CD14-positive monocyte (primary cell): ENCODE measurements at regions not wholly inside any gene's neighbourhood (a gene's known extent, or its start where the extent isn't known, plus 50 kb on each side); places are given as distances from the start of the nearest gene placed in this dataset.

Source experiments
- DNase-seq, 3 donors: peaks; one replicate each; pipeline ENCODE4 v3.0.0-alpha.2; 2011 to 2022
- H2AFZ ChIP-seq: 2 replicates; pipeline ENCODE4 v1.6.0; 2012; ENCODE audit warnings: mild to moderate bottlenecking, low read depth, low read length, inconsistent platforms; ENCODE audit not compliant: insufficient read depth, poor library complexity, severe bottlenecking
- H3K27ac ChIP-seq, 2 donors: 1 replicate in 1 of 2; 2 replicates in 1 of 2; pipeline ENCODE4 v1.5.1; 2012 to 2013; ENCODE audit warnings: low read length in 2 of 2, control low read depth in 1 of 2, inconsistent platforms in 1 of 2, low read depth in 1 of 2, mild to moderate bottlenecking in 1 of 2
- H3K27me3 ChIP-seq, 2 donors: one replicate each; pipeline versions ENCODE4 v1.6.0 to v1.6.1; 2011 to 2013; ENCODE audit warnings: low read length in 2 of 2; ENCODE audit not compliant: control insufficient read depth in 2 of 2, insufficient read depth in 2 of 2
- H3K36me3 ChIP-seq, 2 donors: replicated peaks in 1 of 2; 1 replicate in 1 of 2; 2 replicates in 1 of 2; pipeline versions ENCODE4 v1.5.1 to v1.6.1; 2012 to 2013; ENCODE audit warnings: low read length in 2 of 2, control low read depth in 1 of 2, inconsistent platforms in 1 of 2, mild to moderate bottlenecking in 1 of 2; ENCODE audit not compliant: insufficient read depth in 2 of 2, control insufficient read depth in 1 of 2
- H3K4me1 ChIP-seq, 2 donors: 1 replicate in 1 of 2; 2 replicates in 1 of 2; pipeline versions ENCODE4 v1.5.1 to v1.6.1; 2012 to 2013; ENCODE audit warnings: low read length in 2 of 2, control low read depth in 1 of 2, inconsistent platforms in 1 of 2, mild to moderate bottlenecking in 1 of 2, moderate library complexity in 1 of 2; ENCODE audit not compliant: insufficient read depth in 2 of 2, control insufficient read depth in 1 of 2
- H3K4me2 ChIP-seq: replicated peaks from 2 replicates; pipeline ENCODE3; 2012; ENCODE audit warnings: low read length, moderate library complexity, mild to moderate bottlenecking; ENCODE audit not compliant: poor library complexity, severe bottlenecking; ENCODE audit errors: extremely low read depth
- H3K4me3 ChIP-seq, 3 experiments: fragments of 200-600 bp in 1 of 3; sonication (generic) in 1 of 3; replicated peaks in 1 of 3; 1 replicate in 2 of 3; 2 replicates in 1 of 3; pipeline ENCODE4 v1.5.1; 2011 to 2013; ENCODE audit warnings: low read length in 3 of 3, mild to moderate bottlenecking in 3 of 3, control low read depth in 2 of 3, low read depth in 2 of 3, inconsistent platforms in 1 of 3, moderate library complexity in 1 of 3
- H3K79me2 ChIP-seq: 2 replicates; pipeline ENCODE4 v1.6.0; 2012; ENCODE audit warnings: mild to moderate bottlenecking, control low read depth, inconsistent platforms, low read length, moderate library complexity; ENCODE audit not compliant: insufficient read depth
- H3K9ac ChIP-seq: 2 replicates; pipeline ENCODE4 v1.6.0; 2017; ENCODE audit warnings: low read length, mild to moderate bottlenecking; ENCODE audit not compliant: insufficient read depth, poor library complexity, severe bottlenecking
- H3K9me3 ChIP-seq, 2 donors: replicated peaks in 1 of 2; 1 replicate in 1 of 2; 2 replicates in 1 of 2; pipeline versions ENCODE4 v1.5.1 to v1.6.1; 2012 to 2013; ENCODE audit warnings: low read length in 2 of 2, control low read depth in 1 of 2; ENCODE audit not compliant: control insufficient read depth in 1 of 2, insufficient read depth in 1 of 2
- H4K20me1 ChIP-seq: 2 replicates; pipeline ENCODE4 v1.6.0; 2012; ENCODE audit warnings: mild to moderate bottlenecking, low read length, control low read depth, moderate library complexity; ENCODE audit not compliant: insufficient read depth
- H3K27ac Mint-ChIP-seq, 7 donors: one replicate each; pipeline ENCODE4 v1.8.0; 2020; ENCODE audit warnings: mild to moderate bottlenecking in 7 of 7, mixed read lengths in 7 of 7, moderate library complexity in 6 of 7, inconsistent platforms in 2 of 7
- H3K27me3 Mint-ChIP-seq, 3 donors: one replicate each; pipeline ENCODE4 v1.8.0; 2021 to 2022; ENCODE audit warnings: low read depth in 3 of 3, mild to moderate bottlenecking in 3 of 3, mixed read lengths in 3 of 3, moderate library complexity in 3 of 3, inconsistent platforms in 1 of 3
- H3K36me3 Mint-ChIP-seq, 2 donors: one replicate each; pipeline ENCODE4 v1.8.0; 2020; ENCODE audit warnings: mixed read lengths in 2 of 2, inconsistent platforms in 1 of 2, mild to moderate bottlenecking in 1 of 2
- H3K4me1 Mint-ChIP-seq: one replicate; pipeline ENCODE4 v1.8.0; 2020; ENCODE audit warnings: mild to moderate bottlenecking, mixed read lengths
- H3K4me3 Mint-ChIP-seq, 2 donors: one replicate each; pipeline ENCODE4 v1.8.0; 2020; ENCODE audit warnings: mild to moderate bottlenecking in 2 of 2, mixed read lengths in 2 of 2, moderate library complexity in 1 of 2
- H3K9me3 Mint-ChIP-seq, 7 donors: one replicate each; pipeline ENCODE4 v1.8.0; 2020 to 2022; ENCODE audit warnings: mixed read lengths in 7 of 7, mild to moderate bottlenecking in 6 of 7, moderate library complexity in 6 of 7, inconsistent platforms in 2 of 7
- WGBS: methylation state at CpG from one replicate; pipeline ENCODE4 v1.1.5; 2013; ENCODE audit warnings: missing lambda C conversion rate; ENCODE audit not compliant: insufficient coverage; 5-methylcytosine and 5-hydroxymethylcytosine counted together
- intact Hi-C, 2 donors: fragments of 100-400 bp; cut with micrococcal nuclease; formaldehyde crosslinking; loops; one replicate each; pipeline versions ENCODE4 v1.15.0 to v1.15.1; 2023
- TF ChIP-seq, protein P1 (sequence below): fragments of 200-600 bp; IDR thresholded peaks from one replicate; pipeline ENCODE4 v1.8.0; 2022; ENCODE audit warnings: antibody characterized with exemption, mild to moderate bottlenecking

DNA sequence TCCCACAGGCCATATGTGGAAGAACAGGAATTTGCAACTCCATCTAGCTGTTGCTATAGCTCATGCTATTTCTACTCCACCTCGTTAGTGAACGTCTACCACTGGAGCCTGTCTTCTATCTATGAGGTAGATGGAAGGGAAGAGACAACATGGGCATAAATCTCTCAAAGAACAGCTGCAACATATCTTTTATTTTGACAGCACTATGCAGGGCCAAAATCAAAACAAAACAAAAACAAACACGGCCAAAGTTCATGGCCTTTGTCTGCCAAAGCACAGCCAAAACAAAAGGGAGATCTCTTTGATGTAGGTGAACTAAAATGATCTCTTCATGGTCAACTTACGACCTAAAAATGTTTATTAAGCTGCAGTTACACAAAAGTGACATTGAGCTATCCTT lies 215.2 kb upstream of the MPPED2 start:
- no peaks in the 10 kb centered on the region for H3K4me1 Mint-ChIP-seq
- H3K27ac Mint-ChIP-seq = no peak overlapping the region
- no peaks in the 10 kb centered on the region for H3K36me3 Mint-ChIP-seq
- no peak for DNase-seq
- H3K9ac ChIP-seq = no peak overlapping the region
- no CpG with 5 or more reads among the region's 4 CpGs for WGBS
- H2AFZ ChIP-seq = no peak overlapping the region
- no peak overlapping the region for H3K27ac ChIP-seq
- intact Hi-C loops = no loop called here
- no peak overlapping the region for H3K4me2 ChIP-seq
- H3K27me3 Mint-ChIP-seq = no peaks in the 10 kb centered on the region
- no peaks in the 10 kb centered on the region for H3K9me3 ChIP-seq
- no peaks in the 10 kb centered on the region for H3K36me3 ChIP-seq
- H3K9me3 Mint-ChIP-seq = peaks cover 0 to 7% (median 0%) of the 10 kb centered on the region in 7 donors
- H3K79me2 ChIP-seq = no peaks in the 10 kb centered on the region
- TF ChIP-seq, protein P1, sequence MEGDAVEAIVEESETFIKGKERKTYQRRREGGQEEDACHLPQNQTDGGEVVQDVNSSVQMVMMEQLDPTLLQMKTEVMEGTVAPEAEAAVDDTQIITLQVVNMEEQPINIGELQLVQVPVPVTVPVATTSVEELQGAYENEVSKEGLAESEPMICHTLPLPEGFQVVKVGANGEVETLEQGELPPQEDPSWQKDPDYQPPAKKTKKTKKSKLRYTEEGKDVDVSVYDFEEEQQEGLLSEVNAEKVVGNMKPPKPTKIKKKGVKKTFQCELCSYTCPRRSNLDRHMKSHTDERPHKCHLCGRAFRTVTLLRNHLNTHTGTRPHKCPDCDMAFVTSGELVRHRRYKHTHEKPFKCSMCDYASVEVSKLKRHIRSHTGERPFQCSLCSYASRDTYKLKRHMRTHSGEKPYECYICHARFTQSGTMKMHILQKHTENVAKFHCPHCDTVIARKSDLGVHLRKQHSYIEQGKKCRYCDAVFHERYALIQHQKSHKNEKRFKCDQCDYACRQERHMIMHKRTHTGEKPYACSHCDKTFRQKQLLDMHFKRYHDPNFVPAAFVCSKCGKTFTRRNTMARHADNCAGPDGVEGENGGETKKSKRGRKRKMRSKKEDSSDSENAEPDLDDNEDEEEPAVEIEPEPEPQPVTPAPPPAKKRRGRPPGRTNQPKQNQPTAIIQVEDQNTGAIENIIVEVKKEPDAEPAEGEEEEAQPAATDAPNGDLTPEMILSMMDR = no peak
- H3K4me3 ChIP-seq = no peak overlapping the region
- H3K4me3 Mint-ChIP-seq = no peak overlapping the region
- no peaks in the 10 kb centered on the region for H3K27me3 ChIP-seq
- H4K20me1 ChIP-seq = no peaks in the 10 kb centered on the region
- no peaks in the 10 kb centered on the region for H3K4me1 ChIP-seq

DNA sequence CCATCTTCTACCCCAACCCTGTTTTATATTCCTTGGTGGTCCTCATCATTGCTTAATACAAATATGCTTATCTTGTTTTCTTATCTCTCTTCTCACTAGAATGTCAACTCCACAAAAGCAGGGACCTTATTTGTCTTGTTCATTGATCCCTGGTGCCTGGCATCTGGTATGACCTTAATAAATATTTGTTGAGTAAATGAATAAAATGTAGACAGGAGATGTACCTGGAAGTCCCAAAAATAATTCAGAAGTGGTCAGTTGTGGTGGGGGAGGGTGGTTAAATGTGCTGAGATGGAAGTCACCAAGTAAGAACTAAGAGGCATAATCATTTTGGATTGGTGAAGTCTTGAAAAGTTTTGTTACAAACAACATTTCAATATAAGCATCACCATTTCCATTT lies 214.8 kb upstream of the MPPED2 start:
- H3K4me3 Mint-ChIP-seq = no peak overlapping the region
- no peak overlapping the region for H3K27ac Mint-ChIP-seq
- Histone ChIP-seq H3K4me2 (no peak overlapping the region), H3K4me3 (no peak overlapping the region), H4K20me1 (no peaks in the 10 kb centered on the region), H3K9ac (no peak overlapping the region), H3K36me3 (no peaks in the 10 kb centered on the region), H2AFZ (no peak overlapping the region), H3K4me1 (no peaks in the 10 kb centered on the region), H3K27me3 (no peaks in the 10 kb centered on the region), H3K9me3 (no peaks in the 10 kb centered on the region), H3K27ac (no peak overlapping the region), H3K79me2 (no peaks in the 10 kb centered on the region)
- H3K4me1 Mint-ChIP-seq = no peaks in the 10 kb centered on the region
- H3K36me3 Mint-ChIP-seq = no peaks in the 10 kb centered on the region
- DNase-seq = no peak
- H3K9me3 Mint-ChIP-seq = peaks cover 0 to 7% (median 0%) of the 10 kb centered on the region in 7 donors
- no peaks in the 10 kb centered on the region for H3K27me3 Mint-ChIP-seq
- TF ChIP-seq, protein P1 = no peak
- intact Hi-C loops = no loop called here
